ENCODE measurements at regions not wholly inside any gene's neighbourhood (a gene's known extent, or its start where the extent isn't known, plus 50 kb on each side); places are given as distances from the start of the nearest gene placed in this dataset.
"Not testable (repeated sequence)": the region's sequence is repeated elsewhere in the genome, so short reads cannot be mapped to it uniquely, and the experiment has no call there.

DNA sequence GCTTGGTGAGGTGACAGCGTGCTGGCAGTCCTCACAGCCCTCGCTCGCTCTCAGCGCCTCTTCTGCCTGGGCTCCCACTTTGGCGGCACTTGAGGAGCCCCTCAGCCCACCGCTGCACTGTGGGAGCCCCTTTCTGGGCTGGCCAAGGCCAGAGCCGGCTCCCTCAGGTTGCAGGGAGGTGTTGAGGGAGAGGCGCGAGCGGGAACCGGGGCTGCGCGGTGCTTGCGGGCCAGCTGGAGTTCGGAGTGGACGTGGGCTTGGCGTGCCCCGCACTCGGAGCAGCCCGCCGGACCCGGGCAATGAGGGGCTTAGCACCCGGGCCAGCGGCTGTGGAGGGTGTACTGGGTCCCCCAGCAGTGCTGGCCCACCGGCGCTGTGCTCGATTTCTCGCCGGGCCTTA is 134.2 kb upstream of the BASP1 start:
- DNase-seq (ENCODE audit: low spot score): not testable (repeated sequence)

DNA sequence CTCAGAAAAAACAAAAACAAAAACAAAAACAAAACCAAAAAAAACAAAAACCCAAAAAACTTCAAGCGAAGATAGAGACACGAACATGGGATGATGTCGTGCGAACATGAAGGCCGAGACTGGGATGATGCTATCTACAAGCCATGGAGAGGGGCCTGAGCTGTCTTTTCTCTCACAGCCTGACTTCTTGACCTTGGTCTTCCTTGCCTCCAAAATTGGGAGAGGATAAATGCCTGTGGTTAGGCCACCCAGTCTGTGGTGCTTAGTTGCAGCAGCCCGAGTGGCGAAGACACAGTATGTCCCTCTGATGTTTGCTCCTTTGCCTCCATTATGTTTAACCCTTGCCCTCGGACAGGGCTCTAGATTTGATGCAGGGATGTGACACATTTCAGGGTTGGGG is 130.4 kb upstream of the BASP1 start:
- DNase-seq (ENCODE audit: low spot score): no peak

DNA sequence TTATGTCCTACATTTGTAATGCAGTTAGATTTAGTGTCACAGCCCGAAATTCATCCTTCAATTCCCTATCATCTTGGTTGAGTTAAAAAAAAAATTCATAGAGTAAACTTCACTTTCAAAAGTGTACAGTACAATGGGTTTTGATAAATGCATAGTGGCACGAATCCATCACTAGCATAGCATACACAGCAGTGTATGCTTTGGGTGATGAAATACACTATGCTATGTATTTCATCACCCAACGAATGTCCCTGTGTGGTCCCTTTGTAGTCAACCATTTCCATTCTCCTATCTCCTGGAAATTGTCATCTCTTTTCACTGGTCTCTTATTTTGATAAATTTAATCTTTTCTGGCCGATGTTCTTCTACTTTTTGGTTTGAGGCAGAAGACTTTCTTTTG is 129.4 kb upstream of the BASP1 start:
- no peak for DNase-seq (ENCODE audit: low spot score)

DNA sequence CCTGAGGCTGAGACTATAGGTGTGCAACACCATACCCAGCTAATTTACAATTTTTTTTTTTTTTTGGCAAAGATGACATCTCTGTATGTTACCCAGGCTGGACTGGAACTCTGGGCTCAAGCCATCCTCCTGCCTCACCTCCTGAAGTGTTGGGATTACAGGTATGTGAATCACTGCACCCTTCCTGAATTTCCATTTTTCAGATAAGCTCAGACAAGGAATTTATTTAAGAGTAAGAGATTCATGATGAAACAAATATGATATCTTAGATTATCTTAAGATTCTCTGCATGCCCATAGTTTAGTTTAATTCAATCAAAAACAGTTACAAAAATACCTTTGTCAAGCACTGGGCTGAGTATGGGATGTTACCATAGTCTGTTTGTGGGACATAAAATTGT is 128.4 kb upstream of the BASP1 start:
- no peak for DNase-seq (ENCODE audit: low spot score)

DNA sequence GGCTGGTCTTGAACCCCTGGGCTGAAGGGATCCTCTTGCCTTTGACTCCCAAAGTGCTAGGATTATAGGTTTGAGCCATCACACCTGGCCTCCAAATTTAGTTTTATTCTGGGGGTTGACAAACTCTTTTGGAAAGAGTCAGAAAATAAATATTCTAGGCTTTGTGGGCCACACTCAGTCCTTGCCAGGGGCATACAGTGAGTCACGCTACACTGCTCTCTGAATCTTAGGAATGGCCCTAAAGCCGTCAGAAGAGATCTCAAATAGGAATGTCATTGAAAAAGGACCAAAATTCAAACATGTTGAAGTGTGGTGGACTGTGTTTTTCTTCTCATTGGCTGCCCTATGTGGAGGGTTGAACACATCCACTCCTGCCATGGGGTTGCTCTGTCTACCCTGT is 127.7 kb upstream of the BASP1 start:
- no peak for DNase-seq (ENCODE audit: low spot score)

DNA sequence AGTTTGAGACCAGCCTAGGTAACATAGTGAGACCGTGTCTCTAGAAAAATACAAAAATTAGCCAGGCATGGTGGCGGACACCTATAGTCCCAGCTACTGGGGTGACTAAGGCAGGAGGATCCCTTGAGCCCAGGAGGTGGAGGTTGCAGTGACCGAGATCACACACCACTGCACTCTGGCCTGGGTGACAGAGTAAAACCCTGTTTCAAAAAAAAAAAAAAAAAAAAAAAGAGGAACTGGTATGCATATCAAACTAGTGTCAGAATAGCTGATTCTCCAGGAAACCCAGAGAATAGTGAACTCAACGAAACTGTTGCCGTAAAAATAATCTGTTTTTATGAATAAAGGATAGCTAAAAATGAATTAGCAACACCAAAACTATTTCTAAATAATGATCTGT is 126.6 kb upstream of the BASP1 start:
- DNase-seq (ENCODE audit: low spot score): no peak

DNA sequence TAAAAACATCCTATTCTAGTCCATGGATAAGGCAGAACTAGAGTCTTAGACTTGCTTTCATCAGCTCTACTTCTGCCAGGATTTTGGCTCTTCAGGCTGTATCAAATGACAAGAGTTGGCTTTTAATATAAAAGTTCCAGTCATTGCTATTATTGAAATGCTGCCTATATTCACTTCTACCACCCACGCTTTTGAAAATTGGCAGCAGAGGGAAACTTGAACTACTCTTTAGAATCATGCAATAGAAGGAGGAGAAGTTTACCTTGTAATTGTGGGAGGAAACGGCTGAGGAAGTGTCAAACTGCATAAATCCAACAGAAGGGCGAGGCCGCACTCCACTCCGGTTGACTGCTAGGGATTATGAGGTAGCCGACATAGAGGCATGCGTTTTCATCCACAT is 122.6 kb upstream of the BASP1 start:
- peak; percentile 61 for DNase-seq (ENCODE audit: low spot score)

DNA sequence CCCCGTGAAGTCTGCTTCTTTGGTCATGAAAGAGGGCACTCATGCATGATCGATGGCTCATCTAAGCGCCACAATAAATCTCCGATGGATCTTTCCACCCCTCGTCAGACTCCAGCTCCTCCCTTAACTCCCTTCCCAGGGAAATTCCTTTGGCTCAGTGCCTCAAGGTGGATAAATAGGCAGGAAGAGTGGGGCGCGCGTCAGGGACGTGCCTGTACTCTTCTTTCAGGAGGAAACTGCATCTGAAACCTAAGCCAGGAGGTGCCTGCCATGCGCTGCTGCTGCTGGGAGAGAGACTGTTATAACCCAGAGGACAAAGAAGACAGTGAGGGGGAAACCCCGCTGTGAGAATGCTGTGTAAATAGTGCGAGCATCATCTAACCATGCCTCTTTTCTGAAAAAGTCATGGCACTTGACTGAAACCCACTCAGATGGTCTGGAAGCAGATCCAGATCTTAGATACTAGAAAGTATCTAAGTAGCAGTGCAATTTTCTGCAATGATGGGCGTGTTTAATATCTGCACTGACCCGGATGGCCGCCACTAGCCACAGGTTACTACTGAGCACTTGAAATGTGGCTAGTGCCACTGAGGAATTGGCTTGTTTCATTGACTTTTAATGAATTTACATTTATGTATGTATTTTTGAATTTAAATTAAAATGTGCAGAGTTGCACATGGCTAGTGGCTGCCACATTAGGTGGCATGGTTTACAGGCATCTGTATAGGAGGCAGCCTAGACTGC is 120.3 kb upstream of the BASP1 start:
- no peak for DNase-seq (ENCODE audit: low spot score)

DNA sequence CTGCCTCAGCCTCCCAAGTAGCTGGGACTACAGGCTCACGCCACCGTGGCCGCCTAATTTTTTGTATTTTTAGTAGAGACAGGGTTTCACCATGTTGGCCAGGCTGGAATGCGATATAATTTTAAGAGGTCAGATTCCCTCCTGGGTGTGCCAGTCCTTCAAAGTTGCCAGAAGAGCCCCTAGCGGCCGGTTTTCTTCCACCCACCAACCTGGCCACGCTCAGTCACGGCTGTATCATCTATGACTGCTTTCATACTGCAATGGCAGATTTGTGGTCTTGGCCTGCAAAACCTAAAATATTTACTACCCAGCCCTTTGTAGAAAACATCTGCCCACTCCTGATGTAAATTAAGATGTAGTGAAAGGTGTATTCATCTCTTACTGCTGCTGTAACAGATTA is 117.5 kb upstream of the BASP1 start:
- DNase-seq (ENCODE audit: low spot score): no peak

DNA sequence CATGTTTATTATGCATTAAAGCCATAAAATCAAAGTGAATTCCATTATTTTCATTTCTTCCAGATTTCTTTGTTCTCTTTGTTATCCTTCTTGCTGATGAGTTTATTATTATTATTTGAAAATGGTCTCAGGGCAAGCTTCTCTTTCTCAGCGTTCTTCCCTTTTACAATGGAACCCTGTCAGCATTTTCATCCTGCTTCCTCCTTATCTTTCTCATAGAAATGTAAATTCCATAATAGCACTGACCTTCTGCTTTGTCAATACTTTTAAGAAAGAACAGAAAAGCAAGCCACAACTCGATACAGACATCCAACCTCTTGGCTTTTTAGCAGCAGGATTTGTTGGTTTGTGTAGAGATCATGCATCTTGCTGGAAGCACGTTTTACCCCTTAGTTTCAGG is 114.0 kb upstream of the BASP1 start:
- DNase-seq (ENCODE audit: low spot score): no peak

DNA sequence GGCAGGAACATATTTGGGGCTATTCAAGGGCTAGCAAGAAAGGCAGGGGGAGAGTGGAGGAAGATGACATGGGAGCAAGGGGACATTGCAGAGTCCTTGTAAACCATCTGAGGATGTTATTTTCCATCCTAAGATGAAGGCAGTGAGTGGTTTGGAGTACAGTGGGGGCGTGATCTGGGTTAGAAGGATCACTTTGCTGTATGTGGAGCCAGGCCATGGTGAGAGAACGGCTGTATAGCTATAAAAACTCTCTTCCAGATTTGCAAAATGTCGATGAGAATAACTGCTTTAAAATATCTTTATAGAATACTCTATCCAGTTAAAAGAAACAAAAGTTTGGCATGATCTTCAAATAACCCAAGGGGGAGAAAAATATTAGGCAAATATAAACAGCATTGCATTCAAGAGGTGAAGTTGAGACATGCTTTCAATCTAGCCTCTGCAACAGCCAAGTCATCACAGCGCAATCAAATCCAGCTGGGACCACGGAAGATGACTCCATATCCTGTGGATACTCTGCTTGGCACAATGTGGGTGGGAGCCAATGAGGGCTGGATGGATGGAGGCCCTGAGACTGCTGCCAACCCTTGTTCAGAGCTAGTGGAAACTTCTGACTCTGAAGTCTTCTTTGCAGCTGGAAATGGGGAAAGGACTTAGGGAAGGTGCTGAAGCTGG is 111.5 kb upstream of the BASP1 start:
- DNase-seq (ENCODE audit: low spot score): no peak

DNA sequence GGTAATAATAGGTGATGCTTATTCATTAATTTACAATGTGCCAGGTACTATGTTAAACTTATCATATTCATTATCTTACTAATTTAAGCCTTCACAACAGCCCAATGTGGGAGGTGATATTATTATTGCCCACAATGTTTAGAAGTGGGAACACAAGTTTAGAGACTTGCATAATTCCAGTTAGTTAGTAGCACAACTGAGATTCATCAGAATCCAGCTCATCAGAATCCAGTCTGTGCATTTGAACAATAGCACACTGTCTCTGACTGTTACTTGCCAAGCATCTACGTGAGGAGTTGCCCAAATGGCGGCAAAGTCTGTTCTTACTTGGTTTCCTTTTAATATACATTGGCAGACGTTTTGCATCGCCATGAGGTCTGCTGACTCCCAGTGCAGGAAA is 110.9 kb upstream of the BASP1 start:
- no peak for DNase-seq (ENCODE audit: low spot score)

DNA sequence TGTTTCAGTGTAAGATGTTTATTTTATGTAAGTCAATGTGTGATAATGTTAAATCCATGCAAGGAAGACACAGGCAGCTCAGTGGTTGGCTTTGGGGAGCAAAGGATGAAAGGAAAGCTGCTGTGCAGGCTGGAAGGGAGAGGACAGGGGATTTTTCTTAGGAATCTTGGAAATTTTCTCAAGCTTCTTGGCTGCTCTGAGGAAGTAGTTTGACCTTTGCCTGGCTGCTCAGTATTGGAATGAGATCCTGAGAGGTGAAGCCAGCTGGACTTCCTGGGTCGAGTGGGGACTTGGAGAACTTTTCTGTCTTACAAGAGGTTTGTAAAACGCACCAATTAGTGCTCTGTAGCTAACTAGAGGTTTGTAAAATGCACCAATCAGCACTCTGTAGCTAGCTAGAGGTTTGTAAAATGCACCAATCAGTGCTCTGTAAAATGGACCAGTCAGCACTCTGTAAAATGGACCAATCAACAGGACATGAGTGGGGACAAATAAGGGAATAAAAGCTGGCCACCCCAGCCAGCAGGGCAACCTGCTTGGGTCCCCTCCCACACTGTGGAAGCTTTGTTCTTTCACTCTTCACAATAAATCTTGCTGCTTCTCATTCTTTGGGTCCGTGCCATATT is 105.2 kb upstream of the BASP1 start:
- not testable (repeated sequence) for DNase-seq (ENCODE audit: low spot score)

DNA sequence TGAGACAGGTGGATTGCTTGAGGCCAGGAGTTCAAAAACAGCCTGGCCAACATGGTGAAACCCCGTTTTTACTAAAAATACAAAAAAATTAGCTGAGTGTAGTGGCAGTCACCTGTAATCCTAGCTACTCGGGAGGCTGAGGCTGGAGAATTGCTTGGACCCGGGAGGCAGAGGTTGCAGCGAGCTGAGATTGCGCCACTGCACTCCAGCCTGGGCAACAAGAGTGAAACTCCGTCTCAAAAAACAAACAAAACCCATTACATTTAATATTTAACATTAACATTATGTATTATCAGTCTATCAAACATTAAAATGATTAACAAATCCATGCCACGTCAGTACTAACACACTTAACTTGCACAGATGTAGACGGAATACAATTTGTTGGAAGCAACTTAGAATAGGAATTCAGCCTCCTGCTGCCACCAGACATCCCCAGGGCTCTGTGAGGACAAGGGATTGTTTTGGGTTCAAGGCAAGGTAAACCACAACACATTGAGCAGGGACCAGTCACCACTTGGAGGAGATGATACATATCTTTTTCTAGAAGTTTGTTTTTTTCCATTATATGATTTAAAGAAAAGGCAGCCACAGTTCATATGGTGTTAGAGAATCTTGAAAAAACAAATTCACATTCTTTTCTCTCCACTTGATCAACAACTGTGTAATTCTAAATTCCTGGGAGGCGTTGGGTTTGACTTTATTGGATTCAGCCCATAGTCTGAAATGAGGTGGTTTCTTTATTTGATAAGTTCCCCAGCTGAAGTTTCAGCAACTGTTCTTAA is 104.1 kb upstream of the BASP1 start:
- no peak for DNase-seq (ENCODE audit: low spot score)

DNA sequence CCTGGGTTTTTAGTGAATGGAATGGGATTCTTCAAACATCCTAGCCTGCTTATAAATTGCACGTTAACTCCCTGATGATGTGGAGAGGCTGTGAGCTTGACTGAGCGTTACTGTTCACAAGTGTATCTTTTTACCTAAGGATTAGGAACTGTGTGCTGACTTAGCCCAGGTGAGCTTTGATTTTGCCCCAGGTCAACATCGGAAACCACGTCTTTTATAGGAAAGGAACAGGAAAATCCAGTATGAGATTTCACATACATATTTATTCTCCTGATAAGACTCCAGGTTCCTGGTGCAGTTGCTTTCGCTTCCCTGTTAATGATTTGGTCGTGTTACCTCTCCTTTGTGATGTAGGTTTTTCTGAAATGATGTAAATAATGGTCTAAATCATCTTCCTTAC is 103.2 kb upstream of the BASP1 start:
- DNase-seq (ENCODE audit: low spot score): no peak

DNA sequence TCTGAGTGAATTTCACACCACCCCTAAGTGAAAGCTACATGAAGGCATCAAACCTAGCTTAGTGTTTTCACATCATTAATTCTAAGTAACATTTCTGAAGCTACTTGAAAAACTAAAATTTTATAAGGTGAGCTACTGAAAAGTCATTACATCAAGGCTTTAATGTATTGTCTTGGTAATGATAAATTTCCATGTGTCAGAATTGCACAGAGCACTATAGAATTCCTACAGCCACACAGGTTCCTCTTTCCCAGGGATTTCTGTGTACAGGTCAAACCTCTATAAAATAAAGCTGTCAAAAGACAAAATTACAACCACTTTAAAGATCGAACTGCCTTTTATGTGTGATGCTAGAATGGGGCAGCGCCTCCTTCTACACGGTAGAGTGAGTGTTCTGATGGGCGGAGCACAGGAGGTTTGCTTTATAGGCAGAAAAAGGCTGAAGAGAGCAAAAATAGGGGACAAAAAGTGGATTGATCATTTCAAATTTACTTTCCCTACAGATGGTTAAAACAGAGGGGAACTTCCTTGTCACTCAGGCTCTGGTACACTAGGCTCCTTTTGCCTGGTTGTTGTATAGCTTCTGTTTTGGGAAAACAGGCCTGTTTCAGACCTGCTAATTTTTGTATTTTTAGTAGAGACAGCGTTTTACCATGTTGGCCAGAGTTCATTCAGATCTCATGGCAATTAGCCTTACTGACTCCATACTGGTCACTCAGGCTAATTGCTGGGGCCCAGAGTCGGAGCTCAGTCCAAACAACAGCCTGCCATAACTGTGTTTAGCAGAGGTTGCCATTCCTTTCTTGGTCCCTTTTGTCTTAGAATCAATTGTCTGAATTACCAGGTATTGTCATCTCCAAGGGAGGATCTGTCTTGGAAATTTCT is 102.5 kb upstream of the BASP1 start:
- DNase-seq (ENCODE audit: low spot score): no peak

DNA sequence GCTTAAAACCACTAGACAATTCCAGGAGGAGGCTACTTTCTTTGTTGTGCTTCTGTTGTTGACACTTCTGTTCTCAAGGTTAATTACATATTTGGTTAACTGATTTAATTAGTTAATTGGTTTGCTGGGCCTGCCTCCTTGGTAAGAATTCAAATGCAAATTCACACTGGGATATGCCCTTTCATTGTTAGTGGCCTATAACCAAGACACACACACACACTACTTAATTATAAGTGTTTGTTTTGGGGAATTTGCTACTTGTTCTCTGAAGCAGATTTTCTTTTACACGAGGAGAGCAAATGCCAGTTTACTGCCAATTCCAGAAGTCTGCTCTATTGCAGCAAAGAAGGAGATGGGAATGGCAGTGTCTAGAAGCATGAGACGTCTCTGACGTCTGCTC is 101.6 kb upstream of the BASP1 start:
- DNase-seq (ENCODE audit: low spot score): no peak

DNA sequence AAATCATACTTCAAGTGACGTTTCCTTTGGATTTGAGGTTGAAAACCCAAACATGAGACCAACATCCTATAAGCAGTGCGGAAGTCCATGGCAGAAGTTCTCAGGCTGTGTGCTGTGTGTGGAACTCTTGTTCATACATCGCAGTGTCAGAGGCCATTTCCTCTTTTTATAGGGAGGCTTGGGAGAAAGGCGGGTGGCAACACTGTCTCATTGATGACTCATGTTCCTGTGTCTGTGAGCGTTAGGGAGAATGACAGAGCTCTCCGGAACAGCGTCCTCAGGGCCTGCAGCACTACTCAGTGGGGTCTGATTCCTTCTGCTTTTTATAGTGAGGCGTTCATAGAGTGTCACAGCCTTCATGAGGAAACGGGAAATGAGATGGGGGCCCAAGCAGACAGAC is 98.8 kb upstream of the BASP1 start:
- peak; percentile 86 for DNase-seq (ENCODE audit: low spot score)

DNA sequence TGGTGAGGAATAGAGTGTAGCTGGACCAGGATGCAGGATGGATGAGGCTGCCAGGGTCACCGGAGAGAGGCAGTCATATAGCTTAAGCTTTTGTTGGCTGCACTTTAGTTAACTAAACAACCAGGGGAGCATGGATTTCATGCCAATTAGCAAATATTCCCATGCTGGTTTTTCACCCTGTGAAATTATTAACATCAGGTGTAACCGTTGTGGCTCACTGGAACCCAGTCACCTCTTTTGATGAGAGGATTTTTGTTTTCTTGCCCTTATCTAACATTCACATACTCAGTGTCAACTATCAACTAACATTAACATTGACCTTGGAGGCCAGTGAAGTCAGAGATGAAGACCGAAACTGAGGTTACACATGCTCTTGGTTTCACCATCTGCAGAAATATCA is 97.2 kb upstream of the BASP1 start:
- DNase-seq (ENCODE audit: low spot score): no peak

DNA sequence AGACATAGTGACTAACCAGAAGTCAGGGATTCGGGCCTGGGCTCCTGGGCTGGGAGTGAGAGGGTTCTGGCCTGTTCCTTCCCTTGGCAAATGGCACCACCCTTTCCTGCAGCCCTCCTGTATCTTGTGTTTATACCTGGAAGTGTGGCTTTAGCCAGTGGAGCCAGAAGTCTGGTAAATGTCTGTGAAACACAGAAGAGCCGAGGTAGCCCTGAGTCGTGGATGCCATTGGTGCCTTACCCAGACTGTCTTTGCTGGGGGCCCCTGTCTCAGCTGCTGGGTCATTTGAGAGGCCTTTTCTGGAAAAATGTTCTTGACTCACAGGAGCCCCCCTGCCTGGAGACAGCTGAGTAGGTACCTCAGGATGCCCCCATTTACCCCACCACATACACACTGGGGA is 95.7 kb upstream of the BASP1 start:
- no peak for DNase-seq (ENCODE audit: low spot score)

DNA sequence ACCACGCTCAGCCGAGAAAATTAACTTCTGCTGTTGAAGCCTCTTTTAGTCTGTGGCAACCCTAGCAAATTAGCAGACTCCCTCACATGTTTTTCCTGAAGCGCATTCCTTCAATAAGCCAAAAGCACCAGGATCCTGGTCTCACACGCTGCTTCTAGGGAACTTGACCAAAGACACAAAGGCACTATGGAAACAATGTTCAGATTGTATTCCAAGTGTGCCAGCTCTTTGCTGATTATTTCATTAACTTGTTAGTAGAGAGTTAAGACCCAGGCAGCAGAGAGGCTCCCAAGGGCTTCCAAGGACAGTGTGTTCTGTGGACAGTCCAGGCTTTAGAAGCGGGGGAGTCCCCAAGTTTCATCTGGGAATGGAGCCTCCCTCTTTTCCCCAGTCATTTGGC is 94.4 kb upstream of the BASP1 start:
- DNase-seq (ENCODE audit: low spot score): peak; percentile 26

DNA sequence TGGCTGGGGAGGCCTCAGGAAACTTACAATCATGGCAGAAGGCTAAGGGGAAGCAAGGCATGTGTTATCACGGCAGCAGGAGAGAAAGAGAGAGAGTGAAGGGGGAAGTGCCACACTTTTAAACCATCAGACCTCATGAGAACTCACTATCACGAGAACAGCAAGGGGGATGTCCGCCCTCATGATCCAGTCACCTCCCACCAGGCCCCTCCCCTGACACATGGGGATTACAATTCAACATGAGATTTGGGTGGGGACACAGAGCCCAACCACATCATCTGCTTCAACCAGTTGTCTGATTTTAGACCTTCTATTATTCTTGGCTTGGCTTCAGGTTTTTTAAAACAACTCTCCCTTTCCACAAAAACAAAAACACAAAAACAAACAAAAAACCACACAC is 93.7 kb upstream of the BASP1 start:
- not testable (repeated sequence) for DNase-seq (ENCODE audit: low spot score)

All from COLO829 (cell line).